DOHH2 (cell line): ENCODE measurements at regions not wholly inside any gene's neighbourhood (a gene's known extent, or its start where the extent isn't known, plus 50 kb on each side); places are given as distances from the start of the nearest gene placed in this dataset.

ENCODE experiments used
- H3F3A ChIP-seq: fragments of 200-600 bp; sonication (generic), shearing (Covaris generic); 2 replicates; pipeline ENCODE4 v1.6.0; 2016; ENCODE audit warnings: antibody characterized with exemption, mild to moderate bottlenecking; ENCODE audit not compliant: control insufficient read depth, insufficient read depth
- H3K27ac ChIP-seq: fragments of 200-600 bp; sonication (generic); 2 replicates; pipeline ENCODE4 v1.5.1; 2014; ENCODE audit warnings: low read depth, mild to moderate bottlenecking, low read length, moderate library complexity
- H3K27me3 ChIP-seq: fragments of 200-600 bp; sonication (generic); 2 replicates; pipeline ENCODE4 v1.6.1; 2014; ENCODE audit warnings: mild to moderate bottlenecking, low read length, mixed read lengths; ENCODE audit not compliant: control insufficient read depth
- H3K36me3 ChIP-seq: fragments of 200-600 bp; sonication (generic); 2 replicates; pipeline ENCODE4 v1.6.1; 2014; ENCODE audit warnings: mild to moderate bottlenecking, low read length, moderate library complexity, mixed read lengths; ENCODE audit not compliant: control insufficient read depth
- H3K4me1 ChIP-seq: fragments of 200-600 bp; sonication (generic); 2 replicates; pipeline ENCODE4 v1.6.1; 2014; ENCODE audit warnings: mild to moderate bottlenecking, low read length, mixed read lengths; ENCODE audit not compliant: control insufficient read depth
- H3K4me2 ChIP-seq: fragments of 200-600 bp; sonication (generic); 2 replicates; pipeline ENCODE4 v1.6.0; 2014; ENCODE audit warnings: mild to moderate bottlenecking, low read length, moderate library complexity
- H3K4me3 ChIP-seq: fragments of 200-600 bp; sonication (generic); 2 replicates; pipeline ENCODE4 v1.5.1; 2014; ENCODE audit warnings: mild to moderate bottlenecking, low read length, mixed read lengths
- H3K79me2 ChIP-seq: fragments of 200-600 bp; sonication (generic); 2 replicates; pipeline ENCODE4 v1.6.1; 2014; ENCODE audit warnings: mild to moderate bottlenecking, low read length, mixed read lengths; ENCODE audit not compliant: control insufficient read depth
- H3K9me2 ChIP-seq: fragments of 200-600 bp; sonication (generic); replicated peaks from 2 replicates; pipeline ENCODE4 v1.6.1; 2014; ENCODE audit warnings: mild to moderate bottlenecking, low read length, mixed read lengths; ENCODE audit not compliant: control insufficient read depth
- H3K9me3 ChIP-seq: fragments of 200-600 bp; sonication (generic); 2 replicates; pipeline ENCODE4 v1.6.1; 2014; ENCODE audit warnings: antibody characterized with exemption, low read length, mixed read lengths; ENCODE audit not compliant: control insufficient read depth, insufficient read depth
- H4K20me1 ChIP-seq: fragments of 200-600 bp; sonication (generic); 2 replicates; pipeline ENCODE4 v1.6.0; 2014; ENCODE audit warnings: low read depth, mild to moderate bottlenecking, antibody characterized with exemption, low read length, moderate library complexity; ENCODE audit not compliant: control insufficient read depth, insufficient read depth
- EZH2phosphoT487 ChIP-seq: fragments of 200-600 bp; sonication (generic); IDR thresholded peaks from 2 replicates; pipeline ENCODE4 v1.6.1; 2017; ENCODE audit warnings: borderline replicate concordance, mild to moderate bottlenecking, antibody characterized with exemption, low read length, moderate library complexity, mixed read lengths
- TF ChIP-seq, protein P1 (sequence below): fragments of 200-600 bp; sonication (generic); IDR thresholded peaks from one replicate; pipeline ENCODE4 v1.5.1; 2014; ENCODE audit warnings: antibody characterized with exemption, mild to moderate bottlenecking, low read depth, low read length; ENCODE audit not compliant: poor library complexity, severe bottlenecking

DNA sequence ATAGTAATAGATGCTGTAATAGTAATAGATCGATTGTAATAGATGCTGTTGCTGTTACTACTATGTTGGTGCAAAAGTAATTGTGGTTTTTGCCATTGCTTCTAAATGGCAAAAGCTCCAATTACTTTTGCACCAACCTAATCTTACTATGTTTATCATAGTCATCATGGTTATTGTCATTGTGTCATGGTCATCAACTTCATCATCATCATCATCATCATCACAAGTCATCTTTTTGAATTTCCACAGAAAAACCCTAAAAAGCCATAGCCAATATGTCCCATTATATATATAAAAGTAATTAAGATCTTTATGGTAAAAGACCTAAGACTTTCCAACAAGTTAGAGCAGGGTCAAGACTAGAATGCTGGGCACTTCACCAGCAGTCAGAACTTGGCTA lies 435.1 kb upstream of the MARCKS start:
- TF ChIP-seq, protein P1, sequence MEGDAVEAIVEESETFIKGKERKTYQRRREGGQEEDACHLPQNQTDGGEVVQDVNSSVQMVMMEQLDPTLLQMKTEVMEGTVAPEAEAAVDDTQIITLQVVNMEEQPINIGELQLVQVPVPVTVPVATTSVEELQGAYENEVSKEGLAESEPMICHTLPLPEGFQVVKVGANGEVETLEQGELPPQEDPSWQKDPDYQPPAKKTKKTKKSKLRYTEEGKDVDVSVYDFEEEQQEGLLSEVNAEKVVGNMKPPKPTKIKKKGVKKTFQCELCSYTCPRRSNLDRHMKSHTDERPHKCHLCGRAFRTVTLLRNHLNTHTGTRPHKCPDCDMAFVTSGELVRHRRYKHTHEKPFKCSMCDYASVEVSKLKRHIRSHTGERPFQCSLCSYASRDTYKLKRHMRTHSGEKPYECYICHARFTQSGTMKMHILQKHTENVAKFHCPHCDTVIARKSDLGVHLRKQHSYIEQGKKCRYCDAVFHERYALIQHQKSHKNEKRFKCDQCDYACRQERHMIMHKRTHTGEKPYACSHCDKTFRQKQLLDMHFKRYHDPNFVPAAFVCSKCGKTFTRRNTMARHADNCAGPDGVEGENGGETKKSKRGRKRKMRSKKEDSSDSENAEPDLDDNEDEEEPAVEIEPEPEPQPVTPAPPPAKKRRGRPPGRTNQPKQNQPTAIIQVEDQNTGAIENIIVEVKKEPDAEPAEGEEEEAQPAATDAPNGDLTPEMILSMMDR = no peak
- TF ChIP-seq EZH2phosphoT487 = no peak

DNA sequence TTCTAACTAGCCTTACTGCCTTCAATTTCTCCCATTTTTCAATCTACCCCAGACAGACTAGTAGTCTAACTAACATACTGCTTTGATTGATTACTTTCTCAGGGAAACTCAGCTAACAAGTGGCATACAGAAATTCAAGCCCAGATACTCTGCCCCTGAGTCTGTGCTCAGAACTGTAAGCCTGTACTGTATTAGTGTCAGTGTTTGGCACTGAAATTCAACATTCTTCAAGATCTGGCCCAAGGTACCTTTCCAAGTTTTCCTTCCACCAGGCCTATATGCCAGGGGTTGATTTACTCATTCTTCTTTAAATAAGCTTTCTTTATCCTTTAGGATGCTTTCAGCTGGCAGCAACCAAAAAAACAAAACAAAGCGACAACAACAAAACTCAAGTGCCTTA lies 433.2 kb upstream of the MARCKS start:
- TF ChIP-seq, protein P1 = no peak
- TF ChIP-seq EZH2phosphoT487 = no peak
- H3K4me1 ChIP-seq = no peaks in the 10 kb centered on the region
- no peak overlapping the region for H3K4me3 ChIP-seq
- no peak overlapping the region for H3K4me2 ChIP-seq
- H4K20me1 ChIP-seq = no peaks in the 10 kb centered on the region
- H3F3A ChIP-seq = no peaks in the 10 kb centered on the region
- peaks cover 2% of the 10 kb centered on the region; the same call in 1 of the 2 replicates for H3K9me2 ChIP-seq
- H3K27ac ChIP-seq = no peak overlapping the region
- no peaks in the 10 kb centered on the region for H3K27me3 ChIP-seq
- no peaks in the 10 kb centered on the region for H3K9me3 ChIP-seq
- no peaks in the 10 kb centered on the region for H3K36me3 ChIP-seq
- H3K79me2 ChIP-seq = no peaks in the 10 kb centered on the region

More for the DNA sequence above, 435.1 kb upstream of the MARCKS start:
- H3K9me3 ChIP-seq = no peaks in the 10 kb centered on the region
- H3K27me3 ChIP-seq = no peaks in the 10 kb centered on the region
- H3K27ac ChIP-seq = no peak overlapping the region
- H3K4me2 ChIP-seq = no peak overlapping the region
- H3K4me1 ChIP-seq = no peaks in the 10 kb centered on the region
- no peak overlapping the region for H3K4me3 ChIP-seq
- H3K79me2 ChIP-seq = no peaks in the 10 kb centered on the region
- no peaks in the 10 kb centered on the region for H3K36me3 ChIP-seq
- no peaks in the 10 kb centered on the region for H4K20me1 ChIP-seq
- H3K9me2 ChIP-seq = peaks cover 2% of the 10 kb centered on the region; the same call in 1 of the 2 replicates
- H3F3A ChIP-seq = no peaks in the 10 kb centered on the region

DNA sequence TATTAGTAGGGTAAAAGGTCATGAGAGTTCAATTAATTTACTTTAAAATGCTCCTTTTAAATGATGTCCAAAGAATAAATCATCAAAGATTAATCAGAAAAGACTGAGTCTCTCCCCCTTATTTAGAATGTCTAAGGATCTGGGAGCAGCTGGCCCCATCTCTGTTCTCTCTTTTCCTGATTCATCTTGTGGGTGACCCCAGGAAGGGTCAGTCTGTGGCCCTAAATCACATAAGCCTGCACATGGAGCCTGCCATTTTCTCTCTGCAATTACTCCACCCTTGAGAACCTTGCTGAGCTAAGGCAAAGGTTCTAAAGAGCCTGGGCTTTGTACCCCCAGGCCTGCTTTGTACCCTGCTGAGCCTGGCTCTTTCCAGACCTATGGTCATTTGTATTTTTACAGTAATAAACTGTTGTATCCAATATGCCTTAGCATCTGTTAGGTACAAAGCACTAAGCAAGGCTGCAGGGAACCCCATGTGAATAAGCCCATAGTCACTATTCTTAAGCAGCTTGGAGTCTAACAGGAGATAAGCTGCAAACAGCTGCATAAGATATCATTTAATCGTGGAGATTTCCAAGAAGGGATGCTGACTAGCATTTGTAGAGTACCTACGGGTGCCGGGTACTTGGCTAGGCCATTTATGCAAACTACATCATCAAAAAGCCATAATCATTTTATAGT lies 431.0 kb upstream of the MARCKS start:
- H3K27ac ChIP-seq = no peak overlapping the region
- H3K36me3 ChIP-seq = no peaks in the 10 kb centered on the region
- no peaks in the 10 kb centered on the region for H3K27me3 ChIP-seq
- H3F3A ChIP-seq = no peaks in the 10 kb centered on the region
- no peak for TF ChIP-seq EZH2phosphoT487
- TF ChIP-seq, protein P1 = no peak
- no peak overlapping the region for H3K4me2 ChIP-seq
- no peaks in the 10 kb centered on the region for H3K9me2 ChIP-seq
- no peak overlapping the region for H3K4me3 ChIP-seq
- no peaks in the 10 kb centered on the region for H3K79me2 ChIP-seq
- H3K4me1 ChIP-seq = no peaks in the 10 kb centered on the region
- H4K20me1 ChIP-seq = no peaks in the 10 kb centered on the region
- no peaks in the 10 kb centered on the region for H3K9me3 ChIP-seq

DNA sequence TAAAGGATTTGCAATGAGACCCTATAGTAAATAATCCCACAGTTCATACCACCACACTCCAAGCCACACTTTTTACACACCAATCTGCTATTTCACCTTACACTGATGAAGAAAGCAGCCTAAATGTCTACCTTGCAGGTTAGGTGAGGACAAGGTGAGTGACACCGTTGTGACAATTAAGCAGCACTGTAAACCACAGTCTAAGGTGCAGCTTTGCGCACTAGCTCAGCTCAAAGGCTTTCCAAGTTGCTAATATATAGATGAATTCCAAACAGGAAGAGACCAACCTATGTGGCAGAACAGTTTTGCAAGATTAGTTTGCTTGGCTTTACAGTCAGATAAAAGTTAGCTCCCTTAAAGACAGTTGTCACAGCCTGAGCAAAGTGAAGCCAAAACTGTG lies 429.5 kb upstream of the MARCKS start:
- no peak overlapping the region for H3K27ac ChIP-seq
- no peaks in the 10 kb centered on the region for H3F3A ChIP-seq
- H3K36me3 ChIP-seq = no peaks in the 10 kb centered on the region
- TF ChIP-seq EZH2phosphoT487 = no peak
- TF ChIP-seq, protein P1 = no peak
- H3K4me3 ChIP-seq = no peak overlapping the region
- H3K4me2 ChIP-seq = no peak overlapping the region
- H3K4me1 ChIP-seq = no peaks in the 10 kb centered on the region
- no peaks in the 10 kb centered on the region for H3K27me3 ChIP-seq
- H4K20me1 ChIP-seq = no peaks in the 10 kb centered on the region
- no peaks in the 10 kb centered on the region for H3K79me2 ChIP-seq
- H3K9me2 ChIP-seq = no peaks in the 10 kb centered on the region
- H3K9me3 ChIP-seq = no peaks in the 10 kb centered on the region
